ENCODE measurements at regions not wholly inside any gene's neighbourhood (a gene's known extent, or its start where the extent isn't known, plus 50 kb on each side); places are given as distances from the start of the nearest gene placed in this dataset.
"Not testable (repeated sequence)": the region's sequence is repeated elsewhere in the genome, so short reads cannot be mapped to it uniquely, and the experiment has no call there.

- DNase-seq: no peak
Measured at GRCh38 chr7:81527651-81528050, 242.2 kb downstream of the HGF start.

GRCh38 chr7:81526971-81527370 is 242.9 kb downstream of the HGF start:
- DNase-seq: no peak

GRCh38 chr7:81525841-81526240 is 244.0 kb downstream of the HGF start:
- DNase-seq: no peak

GRCh38 chr7:81519886-81520285 is 250.0 kb downstream of the HGF start:
- DNase-seq: no peak

- no peak for DNase-seq
Measured at GRCh38 chr7:81516898-81517297, 252.9 kb downstream of the HGF start.

- peak; percentile 75 for DNase-seq
Measured at GRCh38 chr7:81515009-81515408, 254.8 kb downstream of the HGF start.

- DNase-seq: no peak
Measured at GRCh38 chr7:81514546-81514945, 255.3 kb downstream of the HGF start.

GRCh38 chr7:81510122-81510521 is 259.7 kb downstream of the HGF start:
- no peak for DNase-seq

- peak; percentile 19 for DNase-seq
Measured at GRCh38 chr7:81507221-81507620, 262.6 kb downstream of the HGF start.

- no peak for DNase-seq
Measured at GRCh38 chr7:81506609-81507008, 263.2 kb downstream of the HGF start.

- DNase-seq: no peak
Measured at GRCh38 chr7:81503771-81504170, 266.1 kb downstream of the HGF start.

GRCh38 chr7:81503336-81503735 is 266.5 kb downstream of the HGF start:
- DNase-seq: no peak

- peak; percentile 40 for DNase-seq
Measured at GRCh38 chr7:81501220-81501619, 268.6 kb downstream of the HGF start.

GRCh38 chr7:81500631-81501030 is 269.2 kb downstream of the HGF start:
- DNase-seq: no peak

- peak; percentile 84 for DNase-seq
Measured at GRCh38 chr7:81499262-81500116, 270.4 kb downstream of the HGF start.

- no peak for DNase-seq
Measured at GRCh38 chr7:81498176-81498575, 271.7 kb downstream of the HGF start.

- no peak for DNase-seq
Measured at GRCh38 chr7:81492910-81493309, 276.9 kb downstream of the HGF start.

- DNase-seq: no peak
Measured at GRCh38 chr7:81492240-81492639, 277.6 kb downstream of the HGF start.

- no peak for DNase-seq
Measured at GRCh38 chr7:81491573-81491972, 278.3 kb downstream of the HGF start.

GRCh38 chr7:81488210-81488609 is 281.6 kb downstream of the HGF start:
- no peak for DNase-seq

GRCh38 chr7:81487516-81487915 is 282.3 kb downstream of the HGF start:
- DNase-seq: no peak

- peak; percentile 93 for DNase-seq
Measured at GRCh38 chr7:81484261-81484660, 285.6 kb downstream of the HGF start.

GRCh38 chr7:81482600-81483186 is 287.2 kb downstream of the HGF start:
- peak; percentile 22 for DNase-seq

- DNase-seq: no peak
Measured at GRCh38 chr7:81478664-81479063, 291.2 kb downstream of the HGF start.

- DNase-seq: not testable (repeated sequence)
Measured at GRCh38 chr7:81478201-81478600, 291.6 kb downstream of the HGF start.

All from fibroblast of skin of right biceps (primary cell).